ENCODE measurements at regions not wholly inside any gene's neighbourhood (a gene's known extent, or its start where the extent isn't known, plus 50 kb on each side); places are given as distances from the start of the nearest gene placed in this dataset.
"Not testable (repeated sequence)": the region's sequence is repeated elsewhere in the genome, so short reads cannot be mapped to it uniquely, and the experiment has no call there.

GRCh38 chr12:33111850-33112249 is 215.3 kb upstream of the PKP2 start:
- DNase-seq: no peak
- H3K4me3 ChIP-seq (ENCODE audit: low read length): no peak overlapping the region
- peaks cover 0 to 8% (median 0%) of the 10 kb centered on the region in 5 donors for H3K9me3 Mint-ChIP-seq
- no peaks in the 10 kb centered on the region for H3K9me3 ChIP-seq (ENCODE audit: low read length)
- no peaks in the 10 kb centered on the region for H3K4me1 ChIP-seq (ENCODE audit: insufficient read depth, low read length)
- no peaks in the 10 kb centered on the region for H3K36me3 Mint-ChIP-seq
- H3K36me3 ChIP-seq (ENCODE audit: insufficient read depth, low read length): no peaks in the 10 kb centered on the region
- ChIA-PET POLR2A (no interaction called here), CTCF (no interaction called here)
- no peaks in the 10 kb centered on the region for H3K27me3 ChIP-seq (ENCODE audit: insufficient read depth, low read length, poor library complexity, severe bottlenecking)
- H3K27ac ChIP-seq (ENCODE audit: low read depth, low read length): no peak overlapping the region
- H3K27me3 Mint-ChIP-seq: no peaks in the 10 kb centered on the region
- H3K4me3 Mint-ChIP-seq: no peak overlapping the region
- no peaks in the 10 kb centered on the region for H3K4me1 Mint-ChIP-seq
- no peak overlapping the region for H3K27ac Mint-ChIP-seq

GRCh38 chr12:33107827-33108226 is 211.2 kb upstream of the PKP2 start:
- DNase-seq; H3K27me3 Mint-ChIP-seq; POLR2A ChIA-PET; H3K36me3 ChIP-seq (ENCODE audit: insufficient read depth, low read length); CTCF ChIA-PET; H3K27ac Mint-ChIP-seq; H3K4me3 ChIP-seq (ENCODE audit: low read length); H3K4me1 ChIP-seq (ENCODE audit: insufficient read depth, low read length); H3K4me3 Mint-ChIP-seq; H3K4me1 Mint-ChIP-seq; H3K27me3 ChIP-seq (ENCODE audit: insufficient read depth, low read length, poor library complexity, severe bottlenecking); H3K36me3 Mint-ChIP-seq; H3K9me3 ChIP-seq (ENCODE audit: low read length); H3K27ac ChIP-seq (ENCODE audit: low read depth, low read length): not testable (repeated sequence)
- peaks cover 0 to 12% (median 5%) of the 10 kb centered on the region in 5 donors for H3K9me3 Mint-ChIP-seq

GRCh38 chr12:33093534-33093933 is 197.0 kb upstream of the PKP2 start:
- no peak overlapping the region for H3K4me3 ChIP-seq (ENCODE audit: low read length)
- H3K9me3 ChIP-seq (ENCODE audit: low read length): no peaks in the 10 kb centered on the region
- H3K36me3 ChIP-seq (ENCODE audit: insufficient read depth, low read length): no peaks in the 10 kb centered on the region
- H3K4me1 ChIP-seq (ENCODE audit: insufficient read depth, low read length): no peaks in the 10 kb centered on the region
- H3K27me3 ChIP-seq (ENCODE audit: insufficient read depth, low read length, poor library complexity, severe bottlenecking): no peaks in the 10 kb centered on the region
- CTCF ChIA-PET: no interaction called here
- Mint-ChIP-seq H3K27me3 (no peaks in the 10 kb centered on the region), H3K4me3 (no peak overlapping the region), H3K36me3 (no peaks in the 10 kb centered on the region), H3K9me3 (peaks cover 0 to 4% (median 0%) of the 10 kb centered on the region in 5 donors), H3K4me1 (no peaks in the 10 kb centered on the region), H3K27ac (no peak overlapping the region)
- POLR2A ChIA-PET: no interaction called here
- no peak for DNase-seq
- no peak overlapping the region for H3K27ac ChIP-seq (ENCODE audit: low read depth, low read length)

GRCh38 chr12:33087876-33088275 is 191.3 kb upstream of the PKP2 start:
- H3K27me3 Mint-ChIP-seq; H3K9me3 ChIP-seq (ENCODE audit: low read length); H3K27ac ChIP-seq (ENCODE audit: low read depth, low read length); H3K4me3 Mint-ChIP-seq; DNase-seq; H3K36me3 Mint-ChIP-seq; H3K36me3 ChIP-seq (ENCODE audit: insufficient read depth, low read length); H3K4me1 Mint-ChIP-seq; CTCF ChIA-PET; H3K27ac Mint-ChIP-seq; POLR2A ChIA-PET; H3K9me3 Mint-ChIP-seq; H3K4me1 ChIP-seq (ENCODE audit: insufficient read depth, low read length); H3K27me3 ChIP-seq (ENCODE audit: insufficient read depth, low read length, poor library complexity, severe bottlenecking); H3K4me3 ChIP-seq (ENCODE audit: low read length): not testable (repeated sequence)

- H3K27me3 ChIP-seq (ENCODE audit: insufficient read depth, low read length, poor library complexity, severe bottlenecking); H3K36me3 Mint-ChIP-seq; POLR2A ChIA-PET; H3K4me3 ChIP-seq (ENCODE audit: low read length); CTCF ChIA-PET; H3K27ac Mint-ChIP-seq; H3K9me3 ChIP-seq (ENCODE audit: low read length); H3K27ac ChIP-seq (ENCODE audit: low read depth, low read length); H3K9me3 Mint-ChIP-seq; H3K4me3 Mint-ChIP-seq; H3K4me1 Mint-ChIP-seq; H3K36me3 ChIP-seq (ENCODE audit: insufficient read depth, low read length); H3K27me3 Mint-ChIP-seq; H3K4me1 ChIP-seq (ENCODE audit: insufficient read depth, low read length); DNase-seq: not testable (repeated sequence)
Measured at GRCh38 chr12:33076401-33076800, 179.8 kb upstream of the PKP2 start.

- H3K9me3 Mint-ChIP-seq; H3K27me3 ChIP-seq (ENCODE audit: insufficient read depth, low read length, poor library complexity, severe bottlenecking); H3K27ac Mint-ChIP-seq; H3K4me1 Mint-ChIP-seq; H3K4me3 Mint-ChIP-seq; H3K9me3 ChIP-seq (ENCODE audit: low read length); POLR2A ChIA-PET; H3K4me1 ChIP-seq (ENCODE audit: insufficient read depth, low read length); H3K27ac ChIP-seq (ENCODE audit: low read depth, low read length); H3K36me3 Mint-ChIP-seq; H3K36me3 ChIP-seq (ENCODE audit: insufficient read depth, low read length); CTCF ChIA-PET; H3K27me3 Mint-ChIP-seq; H3K4me3 ChIP-seq (ENCODE audit: low read length): not testable (repeated sequence)
- DNase-seq: peak in 1 of 5 donors; percentile 40
Measured at GRCh38 chr12:33075130-33075766, 178.7 kb upstream of the PKP2 start.

GRCh38 chr12:33061844-33062243 is 165.3 kb upstream of the PKP2 start:
- ChIA-PET CTCF (no interaction called here), POLR2A (no interaction called here)
- Mint-ChIP-seq H3K27ac (no peak overlapping the region), H3K9me3 (peaks cover 2 to 11% (median 6%) of the 10 kb centered on the region in 5 donors), H3K36me3 (no peaks in the 10 kb centered on the region), H3K27me3 (peaks cover 0 to 2% of the 10 kb centered on the region in 2 donors), H3K4me1 (no peaks in the 10 kb centered on the region), H3K4me3 (no peak overlapping the region)
- no peak for DNase-seq
- Histone ChIP-seq H3K4me1 (ENCODE audit: insufficient read depth, low read length) (no peaks in the 10 kb centered on the region), H3K4me3 (ENCODE audit: low read length) (no peak overlapping the region), H3K9me3 (ENCODE audit: low read length) (no peaks in the 10 kb centered on the region), H3K36me3 (ENCODE audit: insufficient read depth, low read length) (no peaks in the 10 kb centered on the region), H3K27me3 (ENCODE audit: insufficient read depth, low read length, poor library complexity, severe bottlenecking) (no peaks in the 10 kb centered on the region), H3K27ac (ENCODE audit: low read depth, low read length) (no peak overlapping the region)

GRCh38 chr12:33054371-33054770 is 157.8 kb upstream of the PKP2 start:
- H3K27ac ChIP-seq (ENCODE audit: low read depth, low read length): no peak overlapping the region
- no peaks in the 10 kb centered on the region for H3K27me3 ChIP-seq (ENCODE audit: insufficient read depth, low read length, poor library complexity, severe bottlenecking)
- no peak overlapping the region for H3K4me3 Mint-ChIP-seq
- DNase-seq: no peak
- no peak overlapping the region for H3K27ac Mint-ChIP-seq
- H3K9me3 Mint-ChIP-seq: peaks cover 0 to 4% (median 0%) of the 10 kb centered on the region in 5 donors
- no peaks in the 10 kb centered on the region for H3K4me1 Mint-ChIP-seq
- H3K4me3 ChIP-seq (ENCODE audit: low read length): no peak overlapping the region
- no peaks in the 10 kb centered on the region for H3K4me1 ChIP-seq (ENCODE audit: insufficient read depth, low read length)
- peaks cover 0 to 1% of the 10 kb centered on the region in 2 donors for H3K27me3 Mint-ChIP-seq
- H3K36me3 ChIP-seq (ENCODE audit: insufficient read depth, low read length): no peaks in the 10 kb centered on the region
- ChIA-PET POLR2A (no interaction called here), CTCF (no interaction called here)
- H3K9me3 ChIP-seq (ENCODE audit: low read length): no peaks in the 10 kb centered on the region
- no peaks in the 10 kb centered on the region for H3K36me3 Mint-ChIP-seq

Data from CD8-positive, alpha-beta memory T cell (primary cell).